ENCODE measurements at regions not wholly inside any gene's neighbourhood (a gene's known extent, or its start where the extent isn't known, plus 50 kb on each side); places are given as distances from the start of the nearest gene placed in this dataset.

GRCh38 chr5:141797425-141797824 lies 80.8 kb downstream of the PCDH1 start:
- TF ChIP-seq CTCF (IDR thresholded peaks at IDR 0.05; ENCODE audit: borderline replicate concordance, extremely low read depth, low read length, poor library complexity, severe bottlenecking): no peak
- TF ChIP-seq EZH2 (IDR thresholded peaks at IDR 0.05; ENCODE audit: borderline replicate concordance, low read depth, low read length, severe bottlenecking): no peak

All from DND-41 (cell line).